AG04450 (cell line): ENCODE measurements at regions not wholly inside any gene's neighbourhood (a gene's known extent, or its start where the extent isn't known, plus 50 kb on each side); places are given as distances from the start of the nearest gene placed in this dataset.

ENCODE experiments used
- CTCF ChIA-PET: fragments of 300-600, 350-600 bp; formaldehyde crosslinking; extraction: SDS; loops from one replicate; lab custom pipeline; 2022; ENCODE audit warnings: antibody characterized with exemption, inconsistent platforms; lab: Charles Lee
- POLR2A ChIA-PET: fragments of 350-600 bp; formaldehyde crosslinking; extraction: SDS; loops from one replicate; lab custom pipeline; 2021; ENCODE audit warnings: antibody characterized with exemption, inconsistent platforms; lab: Yijun Ruan, JAX
- DNase-seq: peaks from one replicate; pipeline ENCODE4 v3.0.0-alpha.2; 2011; ENCODE audit warnings: low read depth, low spot score
- H3K27ac ChIP-seq: one replicate; pipeline ENCODE4 v1.5.1; 2012; ENCODE audit warnings: low read depth, low read length, control low read depth
- H3K27me3 ChIP-seq: one replicate; pipeline ENCODE4 v1.6.0; 2012; ENCODE audit warnings: low read length; ENCODE audit not compliant: control insufficient read depth, insufficient read depth
- H3K4me3 ChIP-seq: 2 replicates; pipeline ENCODE4 v1.5.1; 2011; ENCODE audit warnings: mild to moderate bottlenecking, low read depth, low read length, control low read depth
- H3K9me3 ChIP-seq: 2 replicates; pipeline ENCODE4 v1.5.1; 2012; ENCODE audit warnings: low read length; ENCODE audit not compliant: control insufficient read depth, insufficient read depth
- CTCF ChIP-seq: IDR thresholded peaks from 2 replicates; pipeline ENCODE4 v1.5.1; 2011; ENCODE audit warnings: low read depth, low read length, control low read depth, inconsistent platforms

GRCh38 chr3:87448558-87448957 lies 172.2 kb upstream of the POU1F1 start:
- no peak for TF ChIP-seq CTCF
- no peak overlapping the region for H3K27ac ChIP-seq
- H3K4me3 ChIP-seq = no peak overlapping the region
- H3K27me3 ChIP-seq = no peaks in the 10 kb centered on the region
- CTCF ChIA-PET = interaction anchor here (1.0 kb wide), 1 partner anchor 98 kb away, joined by 3 read pairs; no protein-coding TSS in a partner anchor
- DNase-seq = no peak
- H3K9me3 ChIP-seq = peaks cover 4% of the 10 kb centered on the region; the same call in 1 of the 2 replicates
- POLR2A ChIA-PET = no interaction called here

GRCh38 chr3:87446849-87447387 lies 170.5 kb upstream of the POU1F1 start:
- Histone ChIP-seq H3K4me3 (no peak overlapping the region), H3K9me3 (peaks cover 4% of the 10 kb centered on the region; the same call in 1 of the 2 replicates), H3K27ac (no peak overlapping the region), H3K27me3 (no peaks in the 10 kb centered on the region)
- ChIA-PET POLR2A (no interaction called here), CTCF (no interaction called here)
- TF ChIP-seq CTCF = no peak
- DNase-seq = no peak

GRCh38 chr3:87442470-87442869 lies 166.1 kb upstream of the POU1F1 start:
- TF ChIP-seq CTCF = no peak
- Histone ChIP-seq H3K4me3 (no peak overlapping the region), H3K9me3 (peaks cover 3% of the 10 kb centered on the region; the same call in 1 of the 2 replicates), H3K27ac (no peak overlapping the region), H3K27me3 (no peaks in the 10 kb centered on the region)
- ChIA-PET POLR2A (no interaction called here), CTCF (interaction anchor here (0.8 to 2.5 kb wide), 2 partner anchors 61 to 92 kb away, joined by 3 to 8 read pairs; no protein-coding TSS in a partner anchor)
- no peak for DNase-seq

- Histone ChIP-seq H3K9me3 (no peaks in the 10 kb centered on the region), H3K4me3 (no peak overlapping the region), H3K27ac (no peak overlapping the region), H3K27me3 (no peaks in the 10 kb centered on the region)
- POLR2A ChIA-PET = no interaction called here
- TF ChIP-seq CTCF = no peak
- CTCF ChIA-PET = no interaction called here
- DNase-seq = no peak
Observed at GRCh38 chr3:87437765-87438164, 161.4 kb upstream of the POU1F1 start.

- ChIA-PET POLR2A (no interaction called here), CTCF (no interaction called here)
- Histone ChIP-seq H3K9me3 (no peaks in the 10 kb centered on the region), H3K27me3 (no peaks in the 10 kb centered on the region), H3K4me3 (no peak overlapping the region), H3K27ac (no peak overlapping the region)
- DNase-seq = no peak
- no peak for TF ChIP-seq CTCF
Observed at GRCh38 chr3:87436781-87437543, 160.6 kb upstream of the POU1F1 start.
